Mesenchymal stem cell (in vitro differentiated cells and primary cell): ENCODE measurements at regions not wholly inside any gene's neighbourhood (a gene's known extent, or its start where the extent isn't known, plus 50 kb on each side); places are given as distances from the start of the nearest gene placed in this dataset.
A peak's percentile ranks its signal among the peaks of the same experiment; 100 is the strongest.
"Not testable (repeated sequence)": the region's sequence is repeated elsewhere in the genome, so short reads cannot be mapped to it uniquely, and the experiment has no call there.

Experiments used
- DNase-seq: peaks from one replicate; pipeline ENCODE4 v3.0.0-alpha.2; 2013
- H2AFZ ChIP-seq: one replicate; pipeline ENCODE4 v1.6.1; 2013; ENCODE audit warnings: low read depth, mild to moderate bottlenecking, control low read depth, inconsistent platforms, low read length, moderate library complexity
- H2AK5ac ChIP-seq: 2 replicates; pipeline ENCODE4 v1.6.1; 2013; ENCODE audit warnings: low read length, moderate library complexity, mild to moderate bottlenecking, inconsistent platforms; ENCODE audit not compliant: severe bottlenecking
- H2BK120ac ChIP-seq: one replicate; pipeline ENCODE4 v1.6.1; 2013; ENCODE audit warnings: low read depth, mild to moderate bottlenecking, inconsistent platforms, low read length, moderate library complexity
- H2BK12ac ChIP-seq, 2 experiments: one replicate each; pipeline ENCODE4 v1.6.1; 2013; ENCODE audit warnings: inconsistent platforms in 2 of 2, low read length in 2 of 2, mild to moderate bottlenecking in 2 of 2, moderate library complexity in 2 of 2, control low read depth in 1 of 2
- H2BK15ac ChIP-seq: one replicate; pipeline ENCODE4 v1.6.1; 2013; ENCODE audit warnings: mild to moderate bottlenecking, low read depth, inconsistent platforms; ENCODE audit not compliant: poor library complexity, severe bottlenecking
- H2BK5ac ChIP-seq: 2 replicates; pipeline ENCODE4 v1.6.1; 2013; ENCODE audit warnings: low read depth, mild to moderate bottlenecking, low read length, control low read depth, inconsistent platforms; ENCODE audit not compliant: poor library complexity, severe bottlenecking
- H3K14ac ChIP-seq, 2 experiments: one replicate each; pipeline ENCODE4 v1.6.1; 2013; ENCODE audit warnings: inconsistent platforms in 2 of 2, low read length in 2 of 2, control low read depth in 1 of 2, mild to moderate bottlenecking in 1 of 2, moderate library complexity in 1 of 2
- H3K18ac ChIP-seq, 2 experiments: one replicate each; pipeline ENCODE4 v1.6.1; 2013; ENCODE audit warnings: inconsistent platforms in 2 of 2, low read length in 2 of 2, control low read depth in 1 of 2, low read depth in 1 of 2, mild to moderate bottlenecking in 1 of 2
- H3K23ac ChIP-seq, 2 experiments: one replicate each; pipeline ENCODE4 v1.6.1; 2013; ENCODE audit warnings: inconsistent platforms in 2 of 2, low read length in 2 of 2, mild to moderate bottlenecking in 2 of 2, moderate library complexity in 2 of 2, control low read depth in 1 of 2
- H3K27ac ChIP-seq: 2 replicates; pipeline ENCODE4 v1.5.1; 2013; ENCODE audit warnings: mild to moderate bottlenecking, moderate library complexity, low read length, control low read depth, inconsistent platforms; ENCODE audit not compliant: poor library complexity, severe bottlenecking
- H3K27me3 ChIP-seq, 2 experiments: 2 replicates each; pipeline versions ENCODE4 v1.6.1 to v1.7.0; 2013; ENCODE audit warnings: low read length in 2 of 2, mild to moderate bottlenecking in 2 of 2, moderate library complexity in 2 of 2, control low read depth in 1 of 2, inconsistent platforms in 1 of 2; ENCODE audit not compliant: control insufficient read depth in 1 of 2, insufficient read depth in 1 of 2
- H3K36me3 ChIP-seq, 2 experiments: 2 replicates each; pipeline versions ENCODE4 v1.6.1 to v1.7.0; 2013; ENCODE audit warnings: low read length in 2 of 2, control low read depth in 1 of 2, inconsistent platforms in 1 of 2, low read depth in 1 of 2, mild to moderate bottlenecking in 1 of 2; ENCODE audit not compliant: insufficient read depth in 2 of 2, control insufficient read depth in 1 of 2
- H3K4ac ChIP-seq, 2 experiments: one replicate each; pipeline ENCODE4 v1.6.1; 2013; ENCODE audit warnings: inconsistent platforms in 2 of 2, low read length in 2 of 2, mild to moderate bottlenecking in 2 of 2, moderate library complexity in 2 of 2, control low read depth in 1 of 2, low read depth in 1 of 2
- H3K4me1 ChIP-seq: 2 replicates; pipeline ENCODE4 v1.6.1; 2013; ENCODE audit warnings: low read depth, low read length, control low read depth; ENCODE audit not compliant: control insufficient read depth, insufficient read depth
- H3K4me2 ChIP-seq: 2 replicates; pipeline ENCODE4 v1.6.1; 2013; ENCODE audit warnings: low read length, mild to moderate bottlenecking, inconsistent platforms; ENCODE audit not compliant: poor library complexity, severe bottlenecking
- H3K4me3 ChIP-seq, 2 experiments: 2 replicates each; pipeline versions ENCODE4 v1.5.1 to v1.7.0; 2013; ENCODE audit warnings: low read length in 2 of 2, mild to moderate bottlenecking in 2 of 2, control low read depth in 1 of 2, low read depth in 1 of 2; ENCODE audit not compliant: insufficient read depth in 1 of 2
- H3K79me1 ChIP-seq: replicated peaks from 2 replicates; pipeline ENCODE4 v1.6.1; 2013; ENCODE audit warnings: mild to moderate bottlenecking, control low read depth, low read length, inconsistent platforms; ENCODE audit not compliant: poor library complexity, severe bottlenecking
- H3K9ac ChIP-seq: 2 replicates; pipeline ENCODE4 v1.7.0; 2013; ENCODE audit warnings: mild to moderate bottlenecking, low read length, moderate library complexity
- H3K9me3 ChIP-seq: 2 replicates; pipeline ENCODE4 v1.7.0; 2013; ENCODE audit warnings: mild to moderate bottlenecking, low read length; ENCODE audit not compliant: control insufficient read depth
- H4K8ac ChIP-seq: one replicate; pipeline ENCODE4 v1.6.1; 2013; ENCODE audit warnings: inconsistent platforms, mild to moderate bottlenecking, low read length, moderate library complexity
- H4K91ac ChIP-seq: one replicate; pipeline ENCODE4 v1.6.1; 2013; ENCODE audit warnings: mild to moderate bottlenecking, low read length, inconsistent platforms
- WGBS: methylation state at CpG from one replicate; pipeline ENCODE4 v1.1.7; 2013; ENCODE audit warnings: mixed read lengths; 5-methylcytosine and 5-hydroxymethylcytosine counted together

GRCh38 chr15:26065723-26066122, 202.6 kb upstream of the ATP10A start:
- Histone ChIP-seq H2BK5ac (no peak overlapping the region), H3K18ac (no peak overlapping the region), H3K79me1 (no peaks in the 10 kb centered on the region), H3K27ac (no peak overlapping the region), H4K91ac (no peak overlapping the region), H3K23ac (no peak overlapping the region), H2BK12ac (no peak overlapping the region), H3K14ac (no peak overlapping the region), H2BK15ac (no peak overlapping the region), H3K9ac (no peak overlapping the region), H4K8ac (no peak overlapping the region), H3K4ac (no peak overlapping the region), H3K36me3 (no peaks in the 10 kb centered on the region), H2BK120ac (no peak overlapping the region), H3K4me3 (no peak overlapping the region), H3K9me3 (no peaks in the 10 kb centered on the region), H3K4me2 (no peak overlapping the region), H2AK5ac (no peak overlapping the region), H2AFZ (no peak overlapping the region), H3K27me3 (peaks cover 0 to 4% of the 10 kb centered on the region in 2 experiments), H3K4me1 (no peaks in the 10 kb centered on the region)
- DNase-seq = no peak
- whole genome bisulfite sequencing = 71% methylated on average over 1 of the region's 2 CpGs

GRCh38 chr15:26061248-26061647, 198.1 kb upstream of the ATP10A start:
- Histone ChIP-seq H2AFZ (no peak overlapping the region), H3K4me1 (no peaks in the 10 kb centered on the region), H2BK15ac (no peak overlapping the region), H3K27me3 (peaks cover 0 to 4% of the 10 kb centered on the region in 2 experiments), H3K9ac (no peak overlapping the region), H3K9me3 (peaks cover 10% of the 10 kb centered on the region), H3K27ac (no peak overlapping the region), H2BK5ac (no peak overlapping the region), H3K79me1 (no peaks in the 10 kb centered on the region), H2BK12ac (no peak overlapping the region), H3K4ac (no peak overlapping the region), H4K91ac (no peak overlapping the region), H3K18ac (no peak overlapping the region), H4K8ac (no peak overlapping the region), H2BK120ac (no peak overlapping the region), H3K36me3 (no peaks in the 10 kb centered on the region), H2AK5ac (no peak overlapping the region), H3K4me2 (no peak overlapping the region), H3K4me3 (no peak overlapping the region), H3K14ac (no peak overlapping the region), H3K23ac (no peak overlapping the region)
- DNase-seq = no peak
- WGBS = 88% methylated on average over 3 of the region's 4 CpGs

- H2BK12ac ChIP-seq, H3K4me3 ChIP-seq, H3K14ac ChIP-seq, H3K23ac ChIP-seq, H3K18ac ChIP-seq, H3K36me3 ChIP-seq, H2BK120ac ChIP-seq, H2AK5ac ChIP-seq, H2AFZ ChIP-seq, H4K8ac ChIP-seq, H3K9me3 ChIP-seq, DNase-seq, H3K4me2 ChIP-seq, H3K4me1 ChIP-seq, H3K27ac ChIP-seq, H3K27me3 ChIP-seq, H2BK15ac ChIP-seq, H3K4ac ChIP-seq, H2BK5ac ChIP-seq, H3K9ac ChIP-seq, H3K79me1 ChIP-seq, H4K91ac ChIP-seq: not testable (repeated sequence)
- 87% methylated on average over 29 of the region's 29 CpGs for WGBS
Measured at GRCh38 chr15:26056766-26057165, 193.6 kb upstream of the ATP10A start.

GRCh38 chr15:26051761-26052675, 188.9 kb upstream of the ATP10A start:
- Histone ChIP-seq H3K4me3 (no peak overlapping the region), H3K79me1 (no peaks in the 10 kb centered on the region), H3K9me3 (no peaks in the 10 kb centered on the region), H3K27me3 (no peaks in the 10 kb centered on the region), H3K18ac (no peak overlapping the region), H3K4me2 (no peak overlapping the region), H2BK12ac (no peak overlapping the region), H2BK15ac (no peak overlapping the region), H2AFZ (no peak overlapping the region), H2AK5ac (no peak overlapping the region), H3K9ac (peak overlapping the region; percentile 41), H3K27ac (no peak overlapping the region), H3K4me1 (no peaks in the 10 kb centered on the region), H3K36me3 (no peaks in the 10 kb centered on the region), H3K14ac (no peak overlapping the region), H3K23ac (no peak overlapping the region), H4K8ac (no peak overlapping the region), H2BK5ac (no peak overlapping the region), H3K4ac (no peak overlapping the region), H4K91ac (no peak overlapping the region), H2BK120ac (no peak overlapping the region)
- no peak for DNase-seq
- 77% methylated on average over 13 of the region's 14 CpGs for WGBS
